GM23338 (cell line): ENCODE measurements at regions not wholly inside any gene's neighbourhood (a gene's known extent, or its start where the extent isn't known, plus 50 kb on each side); places are given as distances from the start of the nearest gene placed in this dataset.

Experiments
- CREB1 ChIP-seq: fragments of 250-450 bp; sonication (Bioruptor Pico); IDR thresholded peaks from 2 replicates; pipeline ENCODE4 v1.5.0; 2020; ENCODE audit warnings: low read depth, mild to moderate bottlenecking, moderate library complexity
- CTCF ChIP-seq, 2 experiments: fragments of 200-600 bp in 1 of 2; sonication (generic) in 1 of 2; conservative IDR thresholded peaks; 2 replicates each; pipeline versions ENCODE4 v1.5.1 to v1.6.1; 2016 to 2017; ENCODE audit warnings: antibody characterized with exemption in 2 of 2, low read depth in 2 of 2, mild to moderate bottlenecking in 2 of 2, moderate library complexity in 1 of 2
- ETS1 ChIP-seq: IDR thresholded peaks from 2 replicates; pipeline ENCODE4 v1.6.1; 2016; ENCODE audit warnings: antibody characterized with exemption
- EZH2 ChIP-seq: fragments of 200-600 bp; sonication (generic); IDR thresholded peaks from one replicate; pipeline ENCODE4 v1.8.0; 2017; ENCODE audit warnings: antibody characterized with exemption, mild to moderate bottlenecking, low read depth; ENCODE audit not compliant: unreplicated experiment
- EZH2phosphoT487 ChIP-seq: fragments of 200-600 bp; sonication (generic); IDR thresholded peaks from one replicate; pipeline ENCODE4 v1.8.1; 2018; ENCODE audit warnings: antibody characterized with exemption; ENCODE audit not compliant: unreplicated experiment
- NANOG ChIP-seq: IDR thresholded peaks from 2 replicates; pipeline ENCODE4 v1.6.1; 2016; ENCODE audit warnings: antibody characterized with exemption, borderline replicate concordance
- POLR2AphosphoS5 ChIP-seq: IDR thresholded peaks from 2 replicates; pipeline ENCODE4 v1.6.1; 2016; ENCODE audit warnings: antibody characterized with exemption, low read depth
- REST ChIP-seq: IDR thresholded peaks from one replicate; pipeline ENCODE4 v1.6.1; 2018; ENCODE audit warnings: antibody characterized with exemption; ENCODE audit not compliant: unreplicated experiment
- STAT1 ChIP-seq: IDR thresholded peaks from one replicate; pipeline ENCODE4 v1.6.1; 2016; ENCODE audit warnings: antibody characterized with exemption; ENCODE audit not compliant: unreplicated experiment
- ZNF331 ChIP-seq: fragments of 250-450 bp; sonication (Bioruptor Pico); IDR thresholded peaks from 2 replicates; pipeline ENCODE4 v1.5.0; 2020; ENCODE audit warnings: low read depth, mild to moderate bottlenecking, moderate library complexity
- ZNF462 ChIP-seq: fragments of 250-450 bp; sonication (Bioruptor Pico); IDR thresholded peaks from 2 replicates; pipeline ENCODE4 v1.5.0; 2020; ENCODE audit warnings: mild to moderate bottlenecking, moderate library complexity

DNA sequence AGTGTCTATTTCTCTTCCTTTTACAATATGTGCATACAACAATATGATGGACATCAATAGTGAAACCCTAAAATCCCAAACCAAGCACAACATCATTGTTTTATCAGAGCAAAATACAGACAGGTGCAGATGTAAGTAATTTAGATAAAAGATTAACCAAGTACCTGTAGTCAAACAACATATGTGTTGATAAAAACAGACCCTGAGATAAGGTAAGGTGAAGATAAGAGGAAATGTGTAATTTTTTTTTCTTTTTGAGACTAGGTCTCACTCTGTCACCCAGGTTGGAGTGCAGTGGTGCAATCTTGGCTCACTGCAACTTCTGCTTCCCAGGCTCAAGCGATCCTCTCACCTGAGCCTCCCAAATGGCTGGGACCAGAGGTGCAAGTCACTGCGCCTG is 589.8 kb downstream of the PLCL1 start:
- no peak for TF ChIP-seq CTCF (conservative IDR thresholded peaks at IDR 0.05; ENCODE audit: low read depth in 2 of 2)
- TF ChIP-seq EZH2: no peak
- TF ChIP-seq POLR2AphosphoS5: no peak
- TF ChIP-seq EZH2phosphoT487: no peak
- no peak for TF ChIP-seq REST
- no peak for TF ChIP-seq ETS1
- no peak for TF ChIP-seq ZNF462 (CRISPR knock-in tag)
- no peak for TF ChIP-seq CREB1 (CRISPR knock-in tag)
- no peak for TF ChIP-seq STAT1
- TF ChIP-seq NANOG: no peak
- TF ChIP-seq ZNF331 (CRISPR knock-in tag): no peak
